IMR-90 (cell line): ENCODE measurements at regions not wholly inside any gene's neighbourhood (a gene's known extent, or its start where the extent isn't known, plus 50 kb on each side); places are given as distances from the start of the nearest gene placed in this dataset.

Experiments used
- ATAC-seq: fragments of 200-7000 bp; cut with Tn5 transposase; 2 replicates; pipeline ENCODE4 v1.9.1; 2020; ENCODE audit warnings: low read depth, mild to moderate bottlenecking, moderate library complexity
- BruUV-seq: library from RNA; stranded (reverse); fragments of 400-500 nt; replicated peaks from 2 replicates; lab custom pipeline; 2021; lab: Mats Ljungman, UMichigan
- CTCF ChIA-PET: fragments of 300-600 bp; formaldehyde crosslinking; extraction: SDS; loops from one replicate; lab custom pipeline; 2021; ENCODE audit warnings: antibody characterized with exemption; lab: Yijun Ruan, JAX
- POLR2A ChIA-PET: fragments of 300-600 bp; sonication (Branson Sonifier 250); formaldehyde crosslinking; loops from one replicate; lab custom pipeline; 2022; ENCODE audit warnings: antibody characterized with exemption; ENCODE audit not compliant: unreplicated experiment; lab: Charles Lee
- DNase-seq: peaks from one replicate; pipeline ENCODE4 v3.0.0; 2013
- H2AFZ ChIP-seq: replicated peaks from 2 replicates; pipeline ENCODE3; 2013; ENCODE audit warnings: low read length, mild to moderate bottlenecking; ENCODE audit not compliant: poor library complexity
- H2AK5ac ChIP-seq: 2 replicates; pipeline ENCODE4 v1.6.1; 2013; ENCODE audit warnings: low read depth, low read length, inconsistent platforms
- H2AK9ac ChIP-seq: replicated peaks from 2 replicates; pipeline ENCODE3; 2013; ENCODE audit warnings: mild to moderate bottlenecking, low read depth, low read length, moderate library complexity; ENCODE audit not compliant: poor library complexity
- H2BK120ac ChIP-seq: 2 replicates; pipeline ENCODE4 v1.6.1; 2013; ENCODE audit warnings: low read depth, low read length, inconsistent platforms
- H2BK15ac ChIP-seq: 3 replicates; pipeline ENCODE4 v1.6.1; 2013; ENCODE audit warnings: low read depth, low read length, inconsistent platforms
- H2BK20ac ChIP-seq: 2 replicates; pipeline ENCODE4 v1.6.1; 2013; ENCODE audit warnings: low read depth, mild to moderate bottlenecking, inconsistent platforms, low read length, moderate library complexity
- H2BK5ac ChIP-seq: 2 replicates; pipeline ENCODE4 v1.6.1; 2013; ENCODE audit warnings: mild to moderate bottlenecking, low read depth, low read length, inconsistent platforms; ENCODE audit not compliant: poor library complexity, severe bottlenecking
- H3K14ac ChIP-seq: replicated peaks from 2 replicates; pipeline ENCODE4 v1.6.1; 2013; ENCODE audit warnings: low read depth, low read length, inconsistent platforms
- H3K18ac ChIP-seq: 2 replicates; pipeline ENCODE4 v1.6.1; 2013; ENCODE audit warnings: low read depth, low read length, control low read depth
- H3K23ac ChIP-seq: 2 replicates; pipeline ENCODE4 v1.6.1; 2013; ENCODE audit warnings: low read depth, low read length, inconsistent platforms
- H3K27ac ChIP-seq: 2 replicates; pipeline ENCODE4 v1.5.1; 2013; ENCODE audit warnings: mild to moderate bottlenecking, control low read depth, low read length; ENCODE audit not compliant: insufficient read depth
- H3K27me3 ChIP-seq: 2 replicates; pipeline ENCODE4 v1.6.1; 2013; ENCODE audit warnings: low read length; ENCODE audit not compliant: control insufficient read depth, insufficient read depth
- H3K36me3 ChIP-seq: 2 replicates; pipeline ENCODE4 v1.6.1; 2013; ENCODE audit warnings: low read length, mixed read lengths; ENCODE audit not compliant: control insufficient read depth, insufficient read depth
- H3K4ac ChIP-seq: 2 replicates; pipeline ENCODE4 v1.6.1; 2013; ENCODE audit warnings: low read depth, low read length, inconsistent platforms
- H3K4me1 ChIP-seq: 2 replicates; pipeline ENCODE4 v1.6.1; 2013; ENCODE audit warnings: low read length, mixed read lengths; ENCODE audit not compliant: control insufficient read depth, insufficient read depth
- H3K4me2 ChIP-seq: 2 replicates; pipeline ENCODE4 v1.6.1; 2013; ENCODE audit warnings: low read depth, mild to moderate bottlenecking, control low read depth, low read length, moderate library complexity
- H3K4me3 ChIP-seq: 2 replicates; pipeline ENCODE4 v1.5.1; 2013; ENCODE audit warnings: low read depth, mild to moderate bottlenecking, control low read depth, low read length, moderate library complexity; ENCODE audit not compliant: insufficient read depth
- H3K56ac ChIP-seq: 2 replicates; pipeline ENCODE4 v1.6.1; 2013; ENCODE audit warnings: low read length, inconsistent platforms; ENCODE audit not compliant: insufficient read depth; ENCODE audit errors: extremely low read depth
- H3K79me1 ChIP-seq, 2 experiments: 2 replicates each; pipeline ENCODE4 v1.6.1; 2013; ENCODE audit warnings: low read length in 2 of 2, inconsistent platforms in 1 of 2, low read depth in 1 of 2
- H3K9ac ChIP-seq: 2 replicates; pipeline ENCODE4 v1.6.1; 2013; ENCODE audit warnings: low read depth, low read length, control low read depth
- H3K9me1 ChIP-seq: 2 replicates; pipeline ENCODE4 v1.6.1; 2013; ENCODE audit warnings: low read length, inconsistent platforms; ENCODE audit not compliant: insufficient read depth
- H3K9me3 ChIP-seq: 2 replicates; pipeline ENCODE4 v1.6.1; 2013; ENCODE audit warnings: low read length; ENCODE audit not compliant: control insufficient read depth, insufficient read depth
- H4K20me1 ChIP-seq: 2 replicates; pipeline ENCODE4 v1.6.1; 2013; ENCODE audit warnings: low read length, inconsistent platforms; ENCODE audit not compliant: insufficient read depth
- H4K5ac ChIP-seq: 2 replicates; pipeline ENCODE4 v1.6.1; 2013; ENCODE audit warnings: mild to moderate bottlenecking, low read depth, low read length, control low read depth
- H4K8ac ChIP-seq, 2 experiments: 2 replicates each; pipeline ENCODE4 v1.6.1; 2013; ENCODE audit warnings: low read depth in 2 of 2, low read length in 2 of 2, control low read depth in 1 of 2, inconsistent platforms in 1 of 2
- H4K91ac ChIP-seq: 2 replicates; pipeline ENCODE4 v1.6.1; 2013; ENCODE audit warnings: low read depth, low read length, inconsistent platforms; ENCODE audit not compliant: insufficient read depth
- BHLHE40 ChIP-seq: fragments of 150-350 bp; IDR thresholded peaks from 2 replicates; pipeline ENCODE4 v1.6.1; 2016; ENCODE audit warnings: mild to moderate bottlenecking, low read depth, low read length
- CEBPB ChIP-seq: IDR thresholded peaks from 2 replicates; pipeline ENCODE4 v1.6.1; 2012; ENCODE audit warnings: low read depth, low read length, improper control_type of control experiment
- CHD1 ChIP-seq: IDR thresholded peaks from 2 replicates; pipeline ENCODE4 v1.6.1; 2012; ENCODE audit warnings: low read depth, low read length, improper control_type of control experiment
- FOS ChIP-seq: fragments of 150-350 bp; IDR thresholded peaks from 2 replicates; pipeline ENCODE4 v1.6.1; 2016; ENCODE audit warnings: low read depth, low read length
- MAZ ChIP-seq: IDR thresholded peaks from 2 replicates; pipeline ENCODE4 v1.6.1; 2012; ENCODE audit warnings: low read depth, mild to moderate bottlenecking, low read length, improper control_type of control experiment, moderate library complexity, borderline replicate concordance
- MXI1 ChIP-seq: IDR thresholded peaks from 2 replicates; pipeline ENCODE4 v1.6.1; 2012; ENCODE audit warnings: low read depth, mild to moderate bottlenecking, low read length, moderate library complexity, borderline replicate concordance
- NFE2L2 ChIP-seq: fragments of 150-350 bp; IDR thresholded peaks from 2 replicates; pipeline ENCODE4 v1.6.1; 2016; ENCODE audit warnings: low read depth, mild to moderate bottlenecking, low read length
- RAD21 ChIP-seq: IDR thresholded peaks from 2 replicates; pipeline ENCODE4 v1.6.1; 2012; ENCODE audit warnings: low read length, improper control_type of control experiment
- RCOR1 ChIP-seq: IDR thresholded peaks from 2 replicates; pipeline ENCODE4 v1.6.1; 2012; ENCODE audit warnings: mild to moderate bottlenecking, low read length, improper control_type of control experiment; ENCODE audit not compliant: insufficient replicate concordance
- RFX5 ChIP-seq: IDR thresholded peaks from 2 replicates; pipeline ENCODE4 v1.8.0; 2012; ENCODE audit warnings: low read depth, mild to moderate bottlenecking, low read length, moderate library complexity
- SMC3 ChIP-seq: fragments of 150-350 bp; IDR thresholded peaks from 2 replicates; pipeline ENCODE4 v1.6.1; 2016; ENCODE audit warnings: low read depth, mild to moderate bottlenecking, antibody characterized with exemption, low read length, moderate library complexity
- WGBS, 2 experiments: methylation state at CpG; one replicate each; pipeline versions ENCODE4 v1.1.5 to v1.1.7; 2013; ENCODE audit warnings: missing lambda C conversion rate in 2 of 2; ENCODE audit not compliant: insufficient read length in 1 of 2; ENCODE audit errors: extremely low coverage in 2 of 2; 5-methylcytosine and 5-hydroxymethylcytosine counted together
- dilution Hi-C: fragments of 300-500 bp; cut with HindIII; formaldehyde crosslinking; loops from one replicate; pipeline ENCODE4 v1.14.3; 2018; ENCODE audit warnings: low sequenced_read_pairs; ENCODE audit not compliant: unreplicated experiment
- in situ Hi-C: fragments of 300-500 bp; cut with MboI; formaldehyde crosslinking; loops from 3 replicates; pipeline ENCODE4 v1.14.3; 2019; ENCODE audit warnings: low sequenced_read_pairs, inconsistent platforms, mixed read lengths
- intact Hi-C: fragments of 100-400 bp; cut with micrococcal nuclease; formaldehyde crosslinking; loops from 2 replicates; pipeline ENCODE4 v1.10.0; 2022
- TF ChIP-seq, protein P1 (sequence below): conservative IDR thresholded peaks from 2 replicates; pipeline ENCODE4 v1.5.1; 2012; ENCODE audit warnings: mild to moderate bottlenecking, low read depth, low read length, improper control_type of control experiment
- TF ChIP-seq, protein P2 (sequence below): fragments of 150-350 bp; IDR thresholded peaks from 2 replicates; pipeline ENCODE4 v1.6.1; 2017; ENCODE audit warnings: mild to moderate bottlenecking, antibody characterized with exemption, low read length, low read depth

DNA sequence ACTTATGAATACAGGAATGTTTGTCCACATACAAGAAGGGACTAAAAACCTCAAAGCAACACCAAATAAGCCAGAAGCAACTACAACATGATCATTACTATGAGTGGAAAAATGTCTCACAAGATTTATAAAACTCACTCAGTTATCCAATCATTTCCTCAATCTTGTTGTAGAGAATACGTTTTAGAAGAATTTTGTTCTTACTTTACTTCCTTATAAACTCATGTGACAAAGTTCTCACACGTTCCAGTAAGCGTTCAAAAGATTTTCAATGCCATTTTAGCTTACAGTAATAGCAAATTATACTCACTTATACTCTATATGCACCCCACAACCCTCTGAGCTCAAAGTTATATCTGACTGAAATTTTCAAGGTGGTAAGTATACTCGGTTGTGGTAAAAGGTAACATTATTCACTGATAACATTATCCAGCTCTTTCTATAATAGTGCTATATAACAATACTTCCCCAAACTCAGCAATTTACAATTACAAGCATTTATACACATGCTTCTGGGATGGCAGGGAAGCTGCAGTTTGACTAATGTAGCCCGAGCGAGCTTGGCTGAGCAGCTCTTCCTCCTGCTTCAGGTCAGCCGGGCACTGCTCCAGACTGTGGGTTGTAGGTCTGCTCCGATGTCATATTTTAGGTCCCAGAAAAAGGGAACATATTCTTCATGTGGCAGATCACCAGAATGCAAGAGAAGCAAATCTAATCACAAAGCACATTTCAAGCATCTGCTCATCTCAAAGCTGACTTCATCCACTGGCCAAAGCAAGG is 226.3 kb downstream of the RCHY1 start:
- Histone ChIP-seq H3K18ac (no peak overlapping the region), H3K79me1 (no peaks in the 10 kb centered on the region), H3K4ac (no peak overlapping the region), H4K8ac (no peak overlapping the region), H2AK5ac (no peak overlapping the region), H4K20me1 (no peaks in the 10 kb centered on the region), H4K91ac (no peak overlapping the region), H3K4me3 (no peak overlapping the region), H2AFZ (no peak overlapping the region), H3K27ac (no peak overlapping the region), H2BK120ac (no peak overlapping the region), H2BK15ac (no peak overlapping the region), H3K23ac (no peak overlapping the region), H3K4me2 (no peak overlapping the region), H3K56ac (no peak overlapping the region), H3K27me3 (peaks cover 4% of the 10 kb centered on the region), H3K36me3 (no peaks in the 10 kb centered on the region), H2AK9ac (no peak overlapping the region), H4K5ac (no peak overlapping the region), H3K14ac (no peak overlapping the region), H3K9me3 (no peaks in the 10 kb centered on the region), H2BK20ac (no peak overlapping the region), H3K9ac (no peak overlapping the region), H3K4me1 (no peaks in the 10 kb centered on the region), H2BK5ac (no peak overlapping the region), H3K9me1 (no peaks in the 10 kb centered on the region)
- POLR2A ChIA-PET, result no interaction called here
- ATAC-seq (no peak), DNase-seq (no peak)
- CTCF ChIA-PET, result no interaction called here
- intact Hi-C loops, result loop anchor here (5.0 kb wide), 1 partner anchor 356 kb away; the partner anchor contains the start of gene PARM1
- no TSS peak for BruUV-seq
- in situ Hi-C loops, result no loop called here
- dilution Hi-C loops, result no loop called here
- TF ChIP-seq NFE2L2 (no peak), SMC3 (no peak), RFX5 (no peak), CHD1 (no peak), MAZ (no peak), CEBPB (no peak), MXI1 (no peak), BHLHE40 (no peak), FOS (no peak), RCOR1 (no peak), RAD21 (no peak)
- TF ChIP-seq, protein P1, sequence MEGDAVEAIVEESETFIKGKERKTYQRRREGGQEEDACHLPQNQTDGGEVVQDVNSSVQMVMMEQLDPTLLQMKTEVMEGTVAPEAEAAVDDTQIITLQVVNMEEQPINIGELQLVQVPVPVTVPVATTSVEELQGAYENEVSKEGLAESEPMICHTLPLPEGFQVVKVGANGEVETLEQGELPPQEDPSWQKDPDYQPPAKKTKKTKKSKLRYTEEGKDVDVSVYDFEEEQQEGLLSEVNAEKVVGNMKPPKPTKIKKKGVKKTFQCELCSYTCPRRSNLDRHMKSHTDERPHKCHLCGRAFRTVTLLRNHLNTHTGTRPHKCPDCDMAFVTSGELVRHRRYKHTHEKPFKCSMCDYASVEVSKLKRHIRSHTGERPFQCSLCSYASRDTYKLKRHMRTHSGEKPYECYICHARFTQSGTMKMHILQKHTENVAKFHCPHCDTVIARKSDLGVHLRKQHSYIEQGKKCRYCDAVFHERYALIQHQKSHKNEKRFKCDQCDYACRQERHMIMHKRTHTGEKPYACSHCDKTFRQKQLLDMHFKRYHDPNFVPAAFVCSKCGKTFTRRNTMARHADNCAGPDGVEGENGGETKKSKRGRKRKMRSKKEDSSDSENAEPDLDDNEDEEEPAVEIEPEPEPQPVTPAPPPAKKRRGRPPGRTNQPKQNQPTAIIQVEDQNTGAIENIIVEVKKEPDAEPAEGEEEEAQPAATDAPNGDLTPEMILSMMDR, result no peak
- TF ChIP-seq, protein P2, sequence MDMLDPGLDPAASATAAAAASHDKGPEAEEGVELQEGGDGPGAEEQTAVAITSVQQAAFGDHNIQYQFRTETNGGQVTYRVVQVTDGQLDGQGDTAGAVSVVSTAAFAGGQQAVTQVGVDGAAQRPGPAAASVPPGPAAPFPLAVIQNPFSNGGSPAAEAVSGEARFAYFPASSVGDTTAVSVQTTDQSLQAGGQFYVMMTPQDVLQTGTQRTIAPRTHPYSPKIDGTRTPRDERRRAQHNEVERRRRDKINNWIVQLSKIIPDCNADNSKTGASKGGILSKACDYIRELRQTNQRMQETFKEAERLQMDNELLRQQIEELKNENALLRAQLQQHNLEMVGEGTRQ, result no peak
- WGBS, 2 experiments, result no CpG with 5 or more reads among the region's 8 CpGs
